Body of pancreas (tissue), 4 donors: ENCODE measurements at regions not wholly inside any gene's neighbourhood (a gene's known extent, or its start where the extent isn't known, plus 50 kb on each side); places are given as distances from the start of the nearest gene placed in this dataset.

ENCODE experiments used
- ATAC-seq: fragments of 150-250 bp; one replicate; pipeline ENCODE4 v1.9.1; 2016
- DNase-seq, 4 donors: peaks; one replicate each; pipeline ENCODE4 v3.0.0-alpha.2; 2019
- H3K27ac ChIP-seq, 4 donors: fragments of 200-600 bp; sonication (generic); 1 replicate in 3 of 4; 2 replicates in 1 of 4; pipeline versions ENCODE4 v1.5.1 to v1.6.1; 2016 to 2019; ENCODE audit warnings: mild to moderate bottlenecking in 1 of 4, mixed read lengths in 1 of 4, moderate library complexity in 1 of 4
- H3K27me3 ChIP-seq, 2 donors: fragments of 200-600 bp; sonication (generic); one replicate each; pipeline ENCODE4 v1.6.0; 2016; ENCODE audit warnings: mild to moderate bottlenecking in 1 of 2
- H3K36me3 ChIP-seq, 2 donors: fragments of 200-600 bp; sonication (generic); replicated peaks in 1 of 2; 2 replicates each; pipeline ENCODE4 v1.5.1; 2016; ENCODE audit warnings: low read depth in 2 of 2; ENCODE audit not compliant: insufficient read depth in 1 of 2
- H3K4me1 ChIP-seq: fragments of 200-600 bp; sonication (generic); one replicate; pipeline ENCODE4 v1.6.0; 2016
- H3K4me3 ChIP-seq, 2 donors: fragments of 200-600 bp; sonication (generic); 1 replicate in 1 of 2; 2 replicates in 1 of 2; pipeline ENCODE4 v1.5.1; 2016 to 2019
- H3K9me3 ChIP-seq, 3 donors: fragments of 200-600 bp; sonication (generic); 1 replicate in 2 of 3; 2 replicates in 1 of 3; pipeline ENCODE4 v1.5.1; 2016
- POLR2A ChIP-seq, 3 donors: fragments of 450-650 bp; IDR thresholded peaks; one replicate each; pipeline ENCODE4 v1.6.1; 2016; ENCODE audit warnings: antibody characterized with exemption in 3 of 3, mild to moderate bottlenecking in 2 of 3
- WGBS, 2 donors: methylation state at CpG; one replicate each; pipeline ENCODE4 v1.1.5; 2017; 5-methylcytosine and 5-hydroxymethylcytosine counted together
- intact Hi-C: fragments of 100-400 bp; cut with DNase I; formaldehyde crosslinking; loops from one replicate; pipeline ENCODE4 v1.15.1; 2023
- TF ChIP-seq, protein P1 (sequence below), 7 experiments: fragments of 450-650 bp in 4 of 7; fragments of 200-600 bp in 3 of 7; sonication (generic) in 3 of 7; IDR thresholded peaks; one replicate each; pipeline ENCODE4 v1.5.1; 2016 to 2019; ENCODE audit warnings: antibody characterized with exemption in 7 of 7

DNA sequence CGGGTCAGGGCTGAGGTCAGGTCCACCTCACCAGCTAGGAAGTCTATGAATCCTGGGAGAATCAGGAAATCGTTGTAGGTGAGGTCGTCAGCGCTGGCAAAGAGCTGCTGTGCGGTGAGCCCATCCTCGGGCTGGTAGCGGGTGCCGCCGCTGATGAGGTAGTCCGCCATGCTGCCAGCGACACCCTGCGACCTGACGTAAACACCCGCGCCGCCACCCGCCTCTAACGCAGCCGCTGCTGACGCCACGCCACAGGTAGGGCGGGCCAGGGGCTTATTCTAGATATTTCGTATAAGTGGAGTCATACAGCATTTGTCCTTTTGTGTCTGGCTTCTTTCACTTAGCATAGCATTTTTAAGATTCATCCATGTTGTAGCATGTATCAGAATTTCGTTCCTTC is 220.2 kb upstream of the ATP6AP2 start:
- Histone ChIP-seq H3K36me3 (no peaks in the 10 kb centered on the region), H3K4me1 (no peaks in the 10 kb centered on the region), H3K27me3 (no peaks in the 10 kb centered on the region), H3K27ac (no peak overlapping the region), H3K4me3 (no peak overlapping the region), H3K9me3 (no peaks in the 10 kb centered on the region)
- 82 to 90% methylated on average over 4 to 6 of the region's 24 CpGs for WGBS, 2 donors
- intact Hi-C loops = no loop called here
- TF ChIP-seq POLR2A (IDR thresholded peaks at IDR 0.05) = no peak
- TF ChIP-seq, protein P1, sequence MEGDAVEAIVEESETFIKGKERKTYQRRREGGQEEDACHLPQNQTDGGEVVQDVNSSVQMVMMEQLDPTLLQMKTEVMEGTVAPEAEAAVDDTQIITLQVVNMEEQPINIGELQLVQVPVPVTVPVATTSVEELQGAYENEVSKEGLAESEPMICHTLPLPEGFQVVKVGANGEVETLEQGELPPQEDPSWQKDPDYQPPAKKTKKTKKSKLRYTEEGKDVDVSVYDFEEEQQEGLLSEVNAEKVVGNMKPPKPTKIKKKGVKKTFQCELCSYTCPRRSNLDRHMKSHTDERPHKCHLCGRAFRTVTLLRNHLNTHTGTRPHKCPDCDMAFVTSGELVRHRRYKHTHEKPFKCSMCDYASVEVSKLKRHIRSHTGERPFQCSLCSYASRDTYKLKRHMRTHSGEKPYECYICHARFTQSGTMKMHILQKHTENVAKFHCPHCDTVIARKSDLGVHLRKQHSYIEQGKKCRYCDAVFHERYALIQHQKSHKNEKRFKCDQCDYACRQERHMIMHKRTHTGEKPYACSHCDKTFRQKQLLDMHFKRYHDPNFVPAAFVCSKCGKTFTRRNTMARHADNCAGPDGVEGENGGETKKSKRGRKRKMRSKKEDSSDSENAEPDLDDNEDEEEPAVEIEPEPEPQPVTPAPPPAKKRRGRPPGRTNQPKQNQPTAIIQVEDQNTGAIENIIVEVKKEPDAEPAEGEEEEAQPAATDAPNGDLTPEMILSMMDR (IDR thresholded peaks at IDR 0.05) = no peak
- DNase-seq = no peak
- no peak for ATAC-seq

DNA sequence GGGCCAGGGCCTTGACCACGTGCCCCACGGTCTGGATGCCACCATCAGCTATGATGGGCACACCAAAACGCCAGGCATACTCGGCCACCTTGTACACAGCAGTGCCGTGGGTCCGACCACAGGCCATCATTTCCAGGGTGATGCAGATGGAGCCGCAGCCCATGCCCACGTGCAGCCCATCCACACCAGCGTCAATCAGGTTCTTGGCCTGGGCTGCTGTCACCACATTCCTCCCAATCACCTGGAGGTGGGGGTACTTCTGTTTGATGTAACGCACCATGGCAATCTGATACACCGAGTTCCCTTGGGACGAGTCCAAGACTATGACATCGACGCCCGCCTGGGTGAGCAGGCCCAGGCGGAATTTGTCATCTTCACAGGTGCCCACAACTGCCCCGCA is 221.2 kb upstream of the ATP6AP2 start:
- Histone ChIP-seq H3K4me3 (no peak overlapping the region), H3K4me1 (no peaks in the 10 kb centered on the region), H3K9me3 (no peaks in the 10 kb centered on the region), H3K27me3 (no peaks in the 10 kb centered on the region), H3K36me3 (no peaks in the 10 kb centered on the region), H3K27ac (no peak overlapping the region)
- intact Hi-C loops = no loop called here
- 73 to 87% methylated on average over 3 to 5 of the region's 17 CpGs for WGBS, 2 donors
- no peak for DNase-seq
- ATAC-seq = no peak
- TF ChIP-seq, protein P1 (IDR thresholded peaks at IDR 0.05) = no peak
- no peak for TF ChIP-seq POLR2A (IDR thresholded peaks at IDR 0.05)

DNA sequence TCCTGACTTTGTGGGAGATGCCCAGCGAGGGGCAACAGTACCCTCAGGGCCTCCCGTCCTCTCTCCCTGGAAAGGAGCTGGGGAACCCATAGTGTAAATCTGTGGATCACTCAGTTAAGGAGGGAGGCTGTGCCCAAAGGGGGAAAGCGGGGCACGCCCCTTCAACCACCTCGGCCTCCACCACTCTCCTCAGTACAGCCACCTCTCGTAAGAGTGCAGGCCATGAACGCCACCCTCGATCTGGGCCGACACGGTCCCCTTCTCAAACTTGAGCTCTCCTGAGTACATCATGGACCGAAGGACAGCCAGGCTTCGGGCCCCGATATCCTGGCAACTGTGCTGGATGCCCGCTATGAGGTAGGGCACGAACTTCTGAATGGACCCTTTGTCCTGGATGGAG is 221.8 kb upstream of the ATP6AP2 start:
- ATAC-seq = no peak
- Histone ChIP-seq H3K9me3 (no peaks in the 10 kb centered on the region), H3K4me1 (no peaks in the 10 kb centered on the region), H3K36me3 (no peaks in the 10 kb centered on the region), H3K27me3 (no peaks in the 10 kb centered on the region), H3K4me3 (no peak overlapping the region), H3K27ac (no peak overlapping the region)
- no peak for DNase-seq
- TF ChIP-seq POLR2A (IDR thresholded peaks at IDR 0.05) = no peak
- intact Hi-C loops = no loop called here
- WGBS, 2 donors = 97% methylated on average over 9 of the region's 15 CpGs; no CpG with 5 or more reads in 1 of the 2 donors

DNA sequence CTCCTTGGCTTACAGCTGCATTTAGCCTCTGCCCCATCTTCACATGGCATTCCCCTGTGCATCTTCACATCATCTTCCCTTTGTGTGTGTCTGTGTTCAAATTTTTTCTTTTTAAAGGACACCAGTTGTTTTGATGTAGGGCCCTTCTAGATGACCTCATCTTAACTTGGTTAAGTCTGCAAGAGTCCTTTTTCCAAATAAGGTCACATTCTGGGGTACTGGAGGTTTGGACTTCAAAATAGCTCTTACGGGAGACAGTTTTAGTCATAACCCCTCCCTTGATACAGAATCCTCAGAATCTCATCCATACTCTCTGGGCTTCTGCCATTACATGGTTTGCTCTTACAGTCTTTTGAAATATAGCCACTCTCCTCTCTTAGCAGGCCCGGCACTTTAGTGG is 231.5 kb upstream of the ATP6AP2 start:
- TF ChIP-seq, protein P1 (IDR thresholded peaks at IDR 0.05) = no peak
- TF ChIP-seq POLR2A (IDR thresholded peaks at IDR 0.05) = no peak
- Histone ChIP-seq H3K36me3 (no peaks in the 10 kb centered on the region), H3K4me3 (no peak overlapping the region), H3K27me3 (no peaks in the 10 kb centered on the region), H3K27ac (no peak overlapping the region), H3K4me1 (no peaks in the 10 kb centered on the region), H3K9me3 (no peaks in the 10 kb centered on the region)
- DNase-seq (no peak), ATAC-seq (no peak)
- 69 to 92% methylated on average over 2 of the region's 2 CpGs for WGBS, 2 donors
- intact Hi-C loops = no loop called here

DNA sequence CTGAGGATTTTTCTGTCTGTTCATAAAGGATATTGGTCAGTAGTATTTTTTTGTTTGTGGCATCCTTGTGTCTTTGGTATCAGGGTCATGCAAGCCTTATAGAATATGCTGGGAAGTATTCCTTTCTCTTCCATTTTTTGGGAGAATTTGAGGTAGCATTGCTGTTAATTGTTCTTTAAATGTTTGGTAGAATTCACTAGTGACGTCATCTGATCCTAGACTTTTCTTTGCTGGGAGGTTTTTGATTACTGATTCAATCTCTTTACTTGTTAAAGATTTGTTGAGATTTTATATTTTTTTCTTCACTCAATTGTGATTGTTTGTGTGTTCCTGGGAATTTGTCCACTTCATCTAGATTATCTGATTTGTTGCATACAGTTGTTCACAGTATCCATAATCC is 234.4 kb upstream of the ATP6AP2 start:
- ATAC-seq (no peak), DNase-seq (no peak)
- WGBS, 2 donors = 55 to 58% methylated on average over 1 of the region's 1 CpG
- H3K4me3 ChIP-seq = no peak overlapping the region
- no peaks in the 10 kb centered on the region for H3K27me3 ChIP-seq
- H3K36me3 ChIP-seq = no peaks in the 10 kb centered on the region
- no peak for TF ChIP-seq POLR2A (IDR thresholded peaks at IDR 0.05)
- TF ChIP-seq, protein P1 (IDR thresholded peaks at IDR 0.05) = no peak
- H3K4me1 ChIP-seq = no peaks in the 10 kb centered on the region
- intact Hi-C loops = no loop called here
- H3K9me3 ChIP-seq = no peaks in the 10 kb centered on the region
- no peak overlapping the region for H3K27ac ChIP-seq
